GM12878 (cell line): ENCODE measurements at regions not wholly inside any gene's neighbourhood (a gene's known extent, or its start where the extent isn't known, plus 50 kb on each side); places are given as distances from the start of the nearest gene placed in this dataset.

Experiments used
- ATAC-seq: fragments of 200-7000 bp; cut with Tn5 transposase; 3 replicates; pipeline ENCODE4 v1.9.1; 2020; ENCODE audit warnings: mild to moderate bottlenecking, moderate library complexity
- BruUV-seq: library from RNA; stranded (reverse); fragments of 400-500 nt; replicated peaks from 2 replicates; lab custom pipeline; 2021; lab: Mats Ljungman, UMichigan
- CTCF ChIA-PET: fragments of 300-600 bp; sonication (Branson Sonifier 250); formaldehyde crosslinking; extraction: SDS; loops from one replicate; lab custom pipeline; 2021; ENCODE audit warnings: inconsistent platforms; lab: Yijun Ruan, JAX
- POLR2A ChIA-PET: fragments of 350-600 bp; formaldehyde crosslinking; extraction: SDS; loops from one replicate; lab custom pipeline; 2021; ENCODE audit warnings: inconsistent platforms; lab: Charles Lee
- RAD21 ChIA-PET: fragments of 300-600 bp; sonication (Branson Sonifier 250); formaldehyde crosslinking; loops from one replicate; lab custom pipeline; 2023; ENCODE audit warnings: antibody characterized with exemption; ENCODE audit not compliant: unreplicated experiment; lab: Charles Lee
- SMC1A ChIA-PET: fragments of 300-600 bp; sonication (Branson Sonifier 250); formaldehyde crosslinking; loops from one replicate; lab custom pipeline; 2023; ENCODE audit not compliant: unreplicated experiment, uncharacterized antibody; lab: Charles Lee
- DNase-seq: peaks from one replicate; pipeline ENCODE4 v3.0.0-alpha.2; 2011; ENCODE audit warnings: low read depth, low spot score
- FAIRE-seq: peaks from 3 replicates; lab custom pipeline; 2011; peaks lifted over from hg19 to GRCh38; lab: Jason Lieb, UNC
- H2AFZ ChIP-seq: 2 replicates; pipeline ENCODE4 v1.6.0; 2011; ENCODE audit warnings: low read depth, low read length, control low read depth; ENCODE audit not compliant: control insufficient read depth
- H3K27ac ChIP-seq: 2 replicates; pipeline ENCODE4 v1.5.1; 2011; ENCODE audit warnings: control low read depth; ENCODE audit not compliant: control insufficient read depth, insufficient read depth
- H3K27me3 ChIP-seq, 2 experiments: replicated peaks in 1 of 2; 2 replicates each; pipeline versions ENCODE4 v1.6.0 to v1.6.1; 2011; ENCODE audit warnings: low read length in 1 of 2; ENCODE audit not compliant: control insufficient read depth in 2 of 2, insufficient read depth in 2 of 2
- H3K36me3 ChIP-seq, 2 experiments: 2 replicates each; pipeline ENCODE4 v1.5.1; 2011; ENCODE audit warnings: low read length in 1 of 2; ENCODE audit not compliant: control insufficient read depth in 2 of 2, insufficient read depth in 2 of 2
- H3K4me1 ChIP-seq: 2 replicates; pipeline ENCODE4 v1.6.1; 2011; ENCODE audit warnings: mild to moderate bottlenecking, low read length, moderate library complexity, mixed read lengths; ENCODE audit not compliant: control insufficient read depth, insufficient read depth
- H3K4me2 ChIP-seq: 2 replicates; pipeline ENCODE4 v1.6.0; 2011; ENCODE audit warnings: control low read depth; ENCODE audit not compliant: control insufficient read depth, insufficient read depth
- H3K4me3 ChIP-seq: fragments of 200-600 bp; sonication (generic); 2 replicates; pipeline ENCODE4 v1.5.1; 2016
- H3K79me2 ChIP-seq: 2 replicates; pipeline ENCODE4 v1.6.0; 2011; ENCODE audit warnings: low read length; ENCODE audit not compliant: control insufficient read depth, insufficient read depth
- H3K9ac ChIP-seq: 2 replicates; pipeline ENCODE4 v1.8.0; 2011; ENCODE audit warnings: low read length, control low read depth, mixed read lengths; ENCODE audit not compliant: control insufficient read depth, insufficient read depth
- H3K9me3 ChIP-seq: replicated peaks from 3 replicates; pipeline ENCODE4 v1.5.1; 2011; ENCODE audit warnings: mild to moderate bottlenecking, low read length; ENCODE audit not compliant: control insufficient read depth, insufficient read depth
- H4K20me1 ChIP-seq: 2 replicates; pipeline ENCODE4 v1.6.0; 2011; ENCODE audit not compliant: control insufficient read depth, insufficient read depth
- ATF2 ChIP-seq: IDR thresholded peaks from 2 replicates; pipeline ENCODE4 v1.6.1; 2012; ENCODE audit warnings: low read length, inconsistent platforms
- ATF3 ChIP-seq: IDR thresholded peaks from 2 replicates; pipeline ENCODE4 v1.6.1; 2011; ENCODE audit warnings: low read depth, mild to moderate bottlenecking, low read length, moderate library complexity, borderline replicate concordance; ENCODE audit errors: extremely low read depth
- CEBPB ChIP-seq, 2 experiments: fragments of 150-350 bp in 1 of 2; IDR thresholded peaks; 2 replicates each; pipeline ENCODE4 v1.6.1; 2012 to 2014; ENCODE audit warnings: low read depth in 2 of 2, low read length in 2 of 2, borderline replicate concordance in 1 of 2, inconsistent platforms in 1 of 2
- IKZF1 ChIP-seq: fragments of 450-650 bp; conservative IDR thresholded peaks from 2 replicates; pipeline ENCODE4 v1.6.1; 2017; ENCODE audit warnings: antibody characterized with exemption, mild to moderate bottlenecking
- KDM1A ChIP-seq: fragments of 200-600 bp; sonication (generic); IDR thresholded peaks from 2 replicates; pipeline ENCODE4 v1.6.1; 2016; ENCODE audit warnings: borderline replicate concordance
- LARP7 ChIP-seq: fragments of 450-650 bp; IDR thresholded peaks from 2 replicates; pipeline ENCODE4 v1.6.1; 2017; ENCODE audit warnings: mild to moderate bottlenecking
- MAX ChIP-seq: IDR thresholded peaks from 2 replicates; pipeline ENCODE4 v1.6.1; 2012; ENCODE audit warnings: low read depth, low read length, improper control_type of control experiment
- MEF2B ChIP-seq: fragments of 450-650 bp; IDR thresholded peaks from 2 replicates; pipeline ENCODE4 v1.6.1; 2018; ENCODE audit warnings: mild to moderate bottlenecking, moderate library complexity; ENCODE audit not compliant: partially characterized antibody, poor library complexity, severe bottlenecking
- MYC ChIP-seq: IDR thresholded peaks from 2 replicates; pipeline ENCODE4 v1.6.1; 2011; ENCODE audit warnings: mild to moderate bottlenecking, low read length, moderate library complexity, inconsistent platforms; ENCODE audit not compliant: insufficient read depth, insufficient replicate concordance, insufficient read length, severe bottlenecking
- NBN ChIP-seq: fragments of 450-650 bp; IDR thresholded peaks from 2 replicates; pipeline ENCODE4 v1.6.1; 2016
- NR2C2 ChIP-seq: IDR thresholded peaks from 2 replicates; pipeline ENCODE4 v1.6.1; 2011; ENCODE audit warnings: borderline replicate concordance, low read depth; ENCODE audit not compliant: control insufficient read depth, insufficient read length
- NRF1 ChIP-seq: conservative IDR thresholded peaks from 2 replicates; pipeline ENCODE4 v1.6.1; 2011; ENCODE audit warnings: mild to moderate bottlenecking, low read depth, low read length, improper control_type of control experiment
- PML ChIP-seq: IDR thresholded peaks from 2 replicates; pipeline ENCODE4 v1.6.1; 2012; ENCODE audit warnings: low read length, inconsistent platforms
- POLR2AphosphoS5 ChIP-seq: IDR thresholded peaks from 2 replicates; pipeline ENCODE4 v1.6.1; 2011; ENCODE audit warnings: mild to moderate bottlenecking, low read length, inconsistent platforms
- RBBP5 ChIP-seq: fragments of 200-600 bp; sonication (generic); conservative IDR thresholded peaks from 2 replicates; pipeline ENCODE4 v1.6.1; 2016
- SKIL ChIP-seq: fragments of 450-650 bp; IDR thresholded peaks from 2 replicates; pipeline ENCODE4 v1.6.1; 2017; ENCODE audit warnings: mild to moderate bottlenecking, low read depth, inconsistent platforms; ENCODE audit not compliant: poor library complexity, severe bottlenecking
- SMAD1 ChIP-seq: fragments of 450-650 bp; IDR thresholded peaks from 2 replicates; pipeline ENCODE4 v1.6.1; 2018; ENCODE audit warnings: mild to moderate bottlenecking, low read depth; ENCODE audit not compliant: partially characterized antibody
- STAT1 ChIP-seq: fragments of 450-650 bp; conservative IDR thresholded peaks from 2 replicates; pipeline ENCODE4 v1.6.1; 2014; ENCODE audit warnings: antibody characterized with exemption, mild to moderate bottlenecking
- TCF12 ChIP-seq: IDR thresholded peaks from 2 replicates; pipeline ENCODE4 v1.6.1; 2011; ENCODE audit warnings: low read depth, mild to moderate bottlenecking, low read length
- ZNF207 ChIP-seq: fragments of 450-650 bp; IDR thresholded peaks from 2 replicates; pipeline ENCODE4 v1.6.1; 2014; ENCODE audit warnings: antibody characterized with exemption, mild to moderate bottlenecking, borderline replicate concordance
- ZZZ3 ChIP-seq: IDR thresholded peaks from 2 replicates; pipeline ENCODE4 v1.6.1; 2011; ENCODE audit warnings: low read depth; ENCODE audit not compliant: control insufficient read depth, insufficient read length
- WGBS: methylation state at CpG from one replicate; pipeline ENCODE4 v1.1.6; 2016; ENCODE audit warnings: low lambda C conversion rate; ENCODE audit not compliant: insufficient replicate concordance, insufficient coverage; ENCODE audit errors: missing lambda C conversion rate; 5-methylcytosine and 5-hydroxymethylcytosine counted together
- in situ Hi-C: fragments of 300-500 bp; cut with MboI; formaldehyde crosslinking; loops from 9 replicates; pipeline ENCODE4 v1.14.3; 2018; ENCODE audit warnings: mixed read lengths
- intact Hi-C: fragments of 100-400 bp; cut with micrococcal nuclease; formaldehyde crosslinking; loops from one replicate; pipeline ENCODE4 v1.14.2; 2022; ENCODE audit not compliant: unreplicated experiment

GRCh38 chr2:15813481-15814266 lies 126.7 kb upstream of the MYCN start (continued):
- TF ChIP-seq MEF2B (no peak), ZZZ3 (no peak), ATF3 (no peak)
- TF ChIP-seq, all 136 proteins: peak for 0

GRCh38 chr2:15814403-15814802 lies 125.9 kb upstream of the MYCN start:
- ChIA-PET CTCF (no interaction called here), SMC1A (no interaction called here), POLR2A (no interaction called here), RAD21 (no interaction called here)
- ATAC-seq (no peak), FAIRE-seq (no peak), DNase-seq (no peak)
- no peak overlapping the region for H3K4me2 ChIP-seq
- no peak overlapping the region for H3K27ac ChIP-seq
- H3K79me2 ChIP-seq: no peaks in the 10 kb centered on the region
- H3K4me3 ChIP-seq: no peak overlapping the region
- no peaks in the 10 kb centered on the region for H4K20me1 ChIP-seq
- 27% methylated on average over 8 of the region's 8 CpGs for WGBS
- BruUV-seq: no TSS peak
- no peak overlapping the region for H3K9ac ChIP-seq
- no peak overlapping the region for H2AFZ ChIP-seq
- no peaks in the 10 kb centered on the region for H3K4me1 ChIP-seq
- H3K36me3 ChIP-seq: no peaks in the 10 kb centered on the region
- intact Hi-C loops: no loop called here
- peaks cover 9 to 11% of the 10 kb centered on the region in 2 experiments; a peak in 3 of 4 replicates for H3K27me3 ChIP-seq
- in situ Hi-C loops: no loop called here
- TF ChIP-seq NRF1 (no peak), IKZF1 (no peak), STAT1 (no peak), TCF12 (no peak), PML (no peak), CEBPB (IDR thresholded peaks at IDR 0.05; ENCODE audit: borderline replicate concordance in 1 of 2, low read depth in 2 of 2, low read length in 2 of 2) (no peak), POLR2AphosphoS5 (no peak), ZNF207 (no peak), NBN (no peak), NR2C2 (no peak), MAX (no peak), KDM1A (no peak), SMAD1 (no peak), MYC (no peak), SKIL (no peak), LARP7 (no peak), ATF2 (no peak), RBBP5 (no peak)
- H3K9me3 ChIP-seq: no peaks in the 10 kb centered on the region
